GM12872 (cell line): ENCODE measurements at regions not wholly inside any gene's neighbourhood (a gene's known extent, or its start where the extent isn't known, plus 50 kb on each side); places are given as distances from the start of the nearest gene placed in this dataset.

Source experiments
- TF ChIP-seq, protein P1 (sequence below): IDR thresholded peaks from 3 replicates; pipeline ENCODE4 v1.5.1; 2011; ENCODE audit warnings: low read depth, mild to moderate bottlenecking, low read length, moderate library complexity; ENCODE audit not compliant: insufficient read depth

DNA sequence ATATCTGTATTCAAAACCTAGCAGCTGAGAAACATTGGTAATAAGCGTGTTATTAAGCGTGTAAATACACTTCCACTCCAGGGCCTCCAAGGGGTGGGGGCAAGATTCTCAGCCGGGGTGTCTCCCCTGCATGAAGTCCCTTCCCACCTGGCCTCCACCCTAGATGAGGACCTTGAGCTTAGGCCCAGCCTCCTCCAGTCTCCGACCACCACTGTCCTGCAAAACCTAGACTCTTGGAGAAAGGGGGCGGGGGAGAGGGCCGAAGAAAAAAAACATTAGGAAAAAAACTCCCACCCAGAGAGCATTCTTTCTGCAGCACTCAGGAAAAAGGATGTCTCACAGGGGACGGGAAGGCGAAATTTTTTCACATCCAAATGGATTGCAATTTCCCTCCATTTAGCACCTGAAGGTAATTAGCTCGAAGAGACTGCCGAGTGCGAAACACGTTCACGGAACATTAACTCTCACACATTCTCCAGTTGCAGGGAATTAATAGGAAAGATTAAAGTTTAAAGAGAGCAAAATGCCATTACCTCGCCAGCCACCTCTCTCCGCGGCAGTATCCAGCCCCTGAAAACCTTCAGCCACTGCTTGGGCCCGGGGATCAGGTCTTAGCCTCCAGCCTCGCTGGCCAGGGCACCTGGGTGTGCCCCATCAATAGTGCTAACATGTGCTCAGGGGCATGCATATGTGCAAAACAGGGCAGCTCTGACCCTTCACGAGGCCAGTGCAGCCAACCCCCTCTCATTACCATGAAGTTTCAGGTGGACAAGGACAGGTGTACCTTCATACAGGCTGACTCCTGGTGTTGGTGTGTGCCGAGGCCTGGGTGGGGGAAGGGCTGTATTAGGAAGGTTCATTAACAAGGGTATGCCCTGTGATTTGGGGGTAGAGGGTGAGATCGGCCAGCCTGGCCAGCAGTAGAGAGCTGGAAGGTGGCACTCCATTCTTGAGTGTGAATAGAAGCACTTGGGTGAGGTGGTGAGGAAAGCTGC, 77.2 kb downstream of the HIF1AN start:
- TF ChIP-seq, protein P1, sequence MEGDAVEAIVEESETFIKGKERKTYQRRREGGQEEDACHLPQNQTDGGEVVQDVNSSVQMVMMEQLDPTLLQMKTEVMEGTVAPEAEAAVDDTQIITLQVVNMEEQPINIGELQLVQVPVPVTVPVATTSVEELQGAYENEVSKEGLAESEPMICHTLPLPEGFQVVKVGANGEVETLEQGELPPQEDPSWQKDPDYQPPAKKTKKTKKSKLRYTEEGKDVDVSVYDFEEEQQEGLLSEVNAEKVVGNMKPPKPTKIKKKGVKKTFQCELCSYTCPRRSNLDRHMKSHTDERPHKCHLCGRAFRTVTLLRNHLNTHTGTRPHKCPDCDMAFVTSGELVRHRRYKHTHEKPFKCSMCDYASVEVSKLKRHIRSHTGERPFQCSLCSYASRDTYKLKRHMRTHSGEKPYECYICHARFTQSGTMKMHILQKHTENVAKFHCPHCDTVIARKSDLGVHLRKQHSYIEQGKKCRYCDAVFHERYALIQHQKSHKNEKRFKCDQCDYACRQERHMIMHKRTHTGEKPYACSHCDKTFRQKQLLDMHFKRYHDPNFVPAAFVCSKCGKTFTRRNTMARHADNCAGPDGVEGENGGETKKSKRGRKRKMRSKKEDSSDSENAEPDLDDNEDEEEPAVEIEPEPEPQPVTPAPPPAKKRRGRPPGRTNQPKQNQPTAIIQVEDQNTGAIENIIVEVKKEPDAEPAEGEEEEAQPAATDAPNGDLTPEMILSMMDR, result no peak

- TF ChIP-seq, protein P1, result no peak
Measured at GRCh38 chr10:100613846-100614245, 78.1 kb downstream of the HIF1AN start.

GRCh38 chr10:100614429-100615095, 78.8 kb downstream of the HIF1AN start:
- TF ChIP-seq, protein P1, result no peak

GRCh38 chr10:100615241-100615640, 79.5 kb downstream of the HIF1AN start:
- TF ChIP-seq, protein P1, result no peak

DNA sequence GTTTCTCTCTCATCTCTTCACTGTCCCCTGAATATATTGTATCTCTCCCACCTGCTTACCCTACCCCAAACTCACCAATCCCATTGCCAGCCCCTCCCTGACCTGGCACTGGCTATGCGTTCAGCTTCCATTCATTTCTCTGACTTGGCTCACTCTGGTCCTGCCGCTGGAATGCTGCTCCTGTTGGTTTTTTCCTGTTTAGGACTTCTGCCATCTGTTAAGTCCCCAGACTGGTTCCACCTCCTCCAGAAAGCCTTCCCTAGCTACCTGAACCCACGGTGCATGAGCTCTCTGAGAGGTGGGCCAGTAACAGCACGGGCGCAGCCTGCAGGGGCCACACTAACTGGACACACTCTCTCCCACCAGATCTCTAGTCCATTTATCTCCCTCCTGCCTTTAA, 80.2 kb downstream of the HIF1AN start:
- TF ChIP-seq, protein P1, result no peak

GRCh38 chr10:100618091-100618615, 82.4 kb downstream of the HIF1AN start:
- TF ChIP-seq, protein P1, result no peak

DNA sequence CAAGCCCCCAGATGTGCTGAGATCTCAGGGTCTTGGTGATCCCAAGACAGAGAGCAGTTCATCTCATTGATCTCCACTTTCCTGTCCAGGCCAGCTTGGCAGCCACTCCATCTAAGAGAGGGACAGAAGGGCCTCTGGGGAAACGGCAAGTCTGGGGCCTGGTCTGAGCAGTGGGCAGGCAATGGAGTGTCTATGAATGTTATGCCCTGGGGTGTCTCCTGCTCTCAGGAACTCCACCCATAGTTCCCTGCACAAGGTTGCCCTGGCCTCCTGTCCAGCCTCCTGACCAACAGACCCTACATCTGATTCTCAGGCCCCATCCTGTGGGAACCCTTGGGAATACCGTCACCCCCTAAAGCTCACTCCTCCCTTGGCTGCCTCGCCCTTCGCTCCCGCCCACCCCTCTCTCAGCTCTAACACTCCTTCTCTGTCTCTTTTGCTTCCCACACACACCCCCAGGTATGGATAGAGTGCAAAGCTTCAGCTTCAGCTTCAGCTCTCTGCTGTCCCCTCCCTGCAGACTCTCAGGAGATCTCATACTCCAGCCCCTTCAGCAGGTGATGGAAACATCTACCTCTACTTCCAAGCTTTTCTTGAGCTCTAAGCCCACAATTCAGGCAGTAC, 83.0 kb downstream of the HIF1AN start:
- TF ChIP-seq, protein P1, result no peak
